Embryonic facial prominence (tissue), 1 donor: ENCODE measurements at regions not wholly inside any gene's neighbourhood (a gene's known extent, or its start where the extent isn't known, plus 50 kb on each side); places are given as distances from the start of the nearest gene placed in this dataset.
"Not testable (repeated sequence)": the region's sequence is repeated elsewhere in the genome, so short reads cannot be mapped to it uniquely, and the experiment has no call there.

Experiments
- DNase-seq: peaks from one replicate; pipeline ENCODE4 v3.0.0-alpha.2; 2016; ENCODE audit errors: extremely low spot score

- no peak for DNase-seq
These were observed 151.3 kb upstream of the THUMPD2 start for GRCh38 chr2:39930175-39930917.

- DNase-seq = no peak
These were observed 150.5 kb upstream of the THUMPD2 start for GRCh38 chr2:39929531-39929930.

- DNase-seq = no peak
These were observed 146.3 kb upstream of the THUMPD2 start for GRCh38 chr2:39925312-39925711.

- no peak for DNase-seq
These were observed 144.4 kb upstream of the THUMPD2 start for GRCh38 chr2:39923455-39923854.

- DNase-seq = no peak
These were observed 143.8 kb upstream of the THUMPD2 start for GRCh38 chr2:39922679-39923405.

GRCh38 chr2:39920307-39920801 is 141.3 kb upstream of the THUMPD2 start:
- DNase-seq = no peak

- DNase-seq = no peak
These were observed 140.7 kb upstream of the THUMPD2 start for GRCh38 chr2:39919511-39920306.

- no peak for DNase-seq
These were observed 139.8 kb upstream of the THUMPD2 start for GRCh38 chr2:39918886-39919285.

- DNase-seq = not testable (repeated sequence)
These were observed 138.3 kb upstream of the THUMPD2 start for GRCh38 chr2:39917371-39917770.

- no peak for DNase-seq
These were observed 135.9 kb upstream of the THUMPD2 start for GRCh38 chr2:39914949-39915348.

GRCh38 chr2:39913648-39914461 is 134.8 kb upstream of the THUMPD2 start:
- DNase-seq = peak; percentile 73

GRCh38 chr2:39902103-39902502 is 123.0 kb upstream of the THUMPD2 start:
- DNase-seq = no peak

GRCh38 chr2:39898934-39899333 is 119.9 kb upstream of the THUMPD2 start:
- DNase-seq = no peak

- DNase-seq = no peak
These were observed 118.2 kb upstream of the THUMPD2 start for GRCh38 chr2:39897273-39897672.

- DNase-seq = no peak
These were observed 115.0 kb upstream of the THUMPD2 start for GRCh38 chr2:39894082-39894481.

GRCh38 chr2:39893616-39894015 is 114.6 kb upstream of the THUMPD2 start:
- DNase-seq = no peak

GRCh38 chr2:39881948-39882347 is 102.9 kb upstream of the THUMPD2 start:
- no peak for DNase-seq

- DNase-seq = no peak
These were observed 102.4 kb upstream of the THUMPD2 start for GRCh38 chr2:39881494-39881893.

- not testable (repeated sequence) for DNase-seq
These were observed 99.9 kb upstream of the THUMPD2 start for GRCh38 chr2:39879001-39879400.

- DNase-seq = no peak
These were observed 96.8 kb upstream of the THUMPD2 start for GRCh38 chr2:39875914-39876267.

- DNase-seq = no peak
These were observed 96.3 kb upstream of the THUMPD2 start for GRCh38 chr2:39875182-39875913.
